Hypothalamus (tissue), 51 donors: ENCODE measurements at regions not wholly inside any gene's neighbourhood (a gene's known extent, or its start where the extent isn't known, plus 50 kb on each side); places are given as distances from the start of the nearest gene placed in this dataset.
"Not testable (repeated sequence)": the region's sequence is repeated elsewhere in the genome, so short reads cannot be mapped to it uniquely, and the experiment has no call there.

Source experiments
- DNase-seq, 51 donors: peaks; one replicate each; lab custom pipeline; 2025; lab: John Stamatoyannopoulos, UW

- no peak for DNase-seq
These were observed 146.2 kb downstream of the NFKBIZ start for GRCh38 chr3:101995371-101996046.

- DNase-seq = no peak
These were observed 147.5 kb downstream of the NFKBIZ start for GRCh38 chr3:101996832-101997231.

GRCh38 chr3:101998256-101998926 is 149.1 kb downstream of the NFKBIZ start:
- DNase-seq = no peak

GRCh38 chr3:101999177-101999779 is 150.0 kb downstream of the NFKBIZ start:
- no peak for DNase-seq

GRCh38 chr3:102000620-102001209 is 151.4 kb downstream of the NFKBIZ start:
- DNase-seq = no peak

GRCh38 chr3:102002056-102002455 is 152.7 kb downstream of the NFKBIZ start:
- no peak for DNase-seq

GRCh38 chr3:102004561-102004960 is 155.2 kb downstream of the NFKBIZ start:
- DNase-seq = no peak

GRCh38 chr3:102005551-102005950 is 156.2 kb downstream of the NFKBIZ start:
- DNase-seq = no peak

- DNase-seq = peak in 4 of 51 donors; percentile 0 to 20 (median 4)
These were observed 157.6 kb downstream of the NFKBIZ start for GRCh38 chr3:102006812-102007485.

- not testable (repeated sequence) for DNase-seq
These were observed 159.1 kb downstream of the NFKBIZ start for GRCh38 chr3:102008436-102008835.

- DNase-seq = no peak
These were observed 167.1 kb downstream of the NFKBIZ start for GRCh38 chr3:102016417-102016816.

- no peak for DNase-seq
These were observed 168.5 kb downstream of the NFKBIZ start for GRCh38 chr3:102017784-102018183.

- DNase-seq = peak in 1 of 51 donors; percentile 3
These were observed 169.2 kb downstream of the NFKBIZ start for GRCh38 chr3:102018551-102018950.

- DNase-seq = no peak
These were observed 171.4 kb downstream of the NFKBIZ start for GRCh38 chr3:102020735-102021134.

- no peak for DNase-seq
These were observed 175.1 kb downstream of the NFKBIZ start for GRCh38 chr3:102024270-102024904.

GRCh38 chr3:102025606-102026270 is 176.4 kb downstream of the NFKBIZ start:
- no peak for DNase-seq

- DNase-seq = no peak
These were observed 177.3 kb downstream of the NFKBIZ start for GRCh38 chr3:102026656-102027055.

- DNase-seq = no peak
These were observed 181.3 kb downstream of the NFKBIZ start for GRCh38 chr3:102030661-102031060.

GRCh38 chr3:102031834-102032233 is 182.5 kb downstream of the NFKBIZ start:
- no peak for DNase-seq
